Naive thymus-derived CD4-positive, alpha-beta T cell (primary cell): ENCODE measurements at regions not wholly inside any gene's neighbourhood (a gene's known extent, or its start where the extent isn't known, plus 50 kb on each side); places are given as distances from the start of the nearest gene placed in this dataset.
A peak's percentile ranks its signal among the peaks of the same experiment; 100 is the strongest.

Experiments used
- ATAC-seq: fragments of 150-1000 bp; cut with Tn5 transposase; 2 replicates; pipeline ENCODE4 v1.10.0; 2021; ENCODE audit warnings: mild to moderate bottlenecking, moderate library complexity
- CTCF ChIA-PET: fragments of 350-600 bp; sonication (Branson Sonifier 250); formaldehyde crosslinking; loops from one replicate; lab custom pipeline; 2021; ENCODE audit warnings: antibody characterized with exemption; lab: Charles Lee
- POLR2A ChIA-PET: fragments of 350-600 bp; sonication (Branson Sonifier 250); formaldehyde crosslinking; loops from one replicate; lab custom pipeline; 2021; ENCODE audit warnings: antibody characterized with exemption, inconsistent platforms; lab: Charles Lee
- DNase-seq, 9 donors: peaks; one replicate each; pipeline versions ENCODE4 v3.0.0 to v3.0.0-alpha.2; 2020 to 2022; ENCODE audit warnings: mixed read lengths in 1 of 9
- H3K27ac ChIP-seq: one replicate; pipeline ENCODE4 v1.7.0; 2013; ENCODE audit warnings: mild to moderate bottlenecking, low read depth, low read length, moderate library complexity
- H3K27me3 ChIP-seq, 2 donors: one replicate each; pipeline ENCODE4 v1.7.0; 2013; ENCODE audit warnings: low read length in 2 of 2, mild to moderate bottlenecking in 2 of 2, moderate library complexity in 2 of 2; ENCODE audit not compliant: control insufficient read depth in 2 of 2, insufficient read depth in 2 of 2
- H3K36me3 ChIP-seq, 3 experiments: 1 replicate in 2 of 3; 2 replicates in 1 of 3; pipeline ENCODE4 v1.7.0; 2013; ENCODE audit warnings: low read length in 3 of 3, mild to moderate bottlenecking in 3 of 3, moderate library complexity in 1 of 3; ENCODE audit not compliant: insufficient read depth in 3 of 3, control insufficient read depth in 2 of 3
- H3K4me1 ChIP-seq, 2 donors: one replicate each; pipeline ENCODE4 v1.7.0; 2013; ENCODE audit warnings: low read length in 2 of 2, mild to moderate bottlenecking in 2 of 2, moderate library complexity in 1 of 2; ENCODE audit not compliant: control insufficient read depth in 2 of 2, insufficient read depth in 2 of 2
- H3K4me3 ChIP-seq: 2 replicates; pipeline ENCODE4 v1.7.0; 2013; ENCODE audit warnings: mild to moderate bottlenecking, low read length
- H3K9me3 ChIP-seq, 3 experiments: 1 replicate in 2 of 3; 2 replicates in 1 of 3; pipeline ENCODE4 v1.7.0; 2013; ENCODE audit warnings: low read length in 3 of 3; ENCODE audit not compliant: control insufficient read depth in 2 of 3
- H3K27ac Mint-ChIP-seq, 9 donors: one replicate each; pipeline ENCODE4 v1.8.0; 2020 to 2022; ENCODE audit warnings: mixed read lengths in 9 of 9, mild to moderate bottlenecking in 8 of 9, moderate library complexity in 5 of 9, inconsistent platforms in 2 of 9
- H3K27me3 Mint-ChIP-seq, 5 donors: one replicate each; pipeline ENCODE4 v1.8.0; 2021 to 2022; ENCODE audit warnings: mixed read lengths in 5 of 5, mild to moderate bottlenecking in 1 of 5
- H3K36me3 Mint-ChIP-seq, 5 donors: one replicate each; pipeline ENCODE4 v1.8.0; 2020 to 2022; ENCODE audit warnings: mixed read lengths in 5 of 5, mild to moderate bottlenecking in 3 of 5, inconsistent platforms in 1 of 5
- H3K4me1 Mint-ChIP-seq, 7 donors: one replicate each; pipeline ENCODE4 v1.8.0; 2020 to 2022; ENCODE audit warnings: mixed read lengths in 7 of 7, mild to moderate bottlenecking in 3 of 7, inconsistent platforms in 1 of 7
- H3K4me3 Mint-ChIP-seq, 10 donors: one replicate each; pipeline ENCODE4 v1.8.0; 2020 to 2022; ENCODE audit warnings: mild to moderate bottlenecking in 10 of 10, mixed read lengths in 10 of 10, moderate library complexity in 6 of 10, inconsistent platforms in 2 of 10
- H3K9me3 Mint-ChIP-seq, 11 donors: one replicate each; pipeline ENCODE4 v1.8.0; 2020 to 2022; ENCODE audit warnings: mixed read lengths in 11 of 11, mild to moderate bottlenecking in 4 of 11, inconsistent platforms in 1 of 11, moderate library complexity in 1 of 11
- intact Hi-C, 2 donors: fragments of 100-400 bp; cut with micrococcal nuclease; formaldehyde crosslinking; loops; one replicate each; pipeline ENCODE4 v1.15.1; 2023

DNA sequence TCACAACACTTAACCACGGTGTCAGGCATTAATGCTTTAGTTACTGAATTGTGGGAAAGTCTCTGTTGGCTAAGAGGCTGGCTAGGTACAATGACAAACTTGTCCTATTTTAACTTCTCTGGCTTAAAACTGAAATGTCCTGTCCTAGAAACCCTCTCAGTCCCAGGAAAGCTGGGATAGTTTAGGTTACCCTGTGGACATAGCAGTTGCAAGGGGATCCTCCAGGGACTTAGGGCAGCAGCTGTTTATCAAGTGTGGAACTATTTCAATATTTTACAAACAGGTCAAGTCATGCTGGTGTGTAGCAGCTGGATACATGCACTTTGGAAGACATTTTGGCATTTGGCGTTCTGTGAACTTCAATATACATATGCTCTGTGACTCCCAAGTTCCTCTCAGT lies 95.0 kb upstream of the ARRDC3 start:
- H3K9me3 Mint-ChIP-seq, result no peaks in the 10 kb centered on the region
- intact Hi-C loops, result no loop called here
- ATAC-seq, result no peak
- no peak for DNase-seq
- H3K4me1 ChIP-seq, result no peaks in the 10 kb centered on the region
- H3K27me3 Mint-ChIP-seq, result peaks cover 0 to 3% (median 0%) of the 10 kb centered on the region in 5 donors
- H3K36me3 ChIP-seq, result no peaks in the 10 kb centered on the region
- H3K27me3 ChIP-seq, result no peaks in the 10 kb centered on the region
- no peak overlapping the region for H3K4me3 Mint-ChIP-seq
- CTCF ChIA-PET, result no interaction called here
- POLR2A ChIA-PET, result no interaction called here
- H3K27ac Mint-ChIP-seq, result no peak overlapping the region
- H3K9me3 ChIP-seq, result no peaks in the 10 kb centered on the region
- peaks cover 0 to 2% (median 0%) of the 10 kb centered on the region in 5 donors for H3K36me3 Mint-ChIP-seq
- H3K27ac ChIP-seq, result no peak overlapping the region
- H3K4me1 Mint-ChIP-seq, result peaks cover 0 to 12% (median 8%) of the 10 kb centered on the region in 7 donors
- H3K4me3 ChIP-seq, result no peak overlapping the region

DNA sequence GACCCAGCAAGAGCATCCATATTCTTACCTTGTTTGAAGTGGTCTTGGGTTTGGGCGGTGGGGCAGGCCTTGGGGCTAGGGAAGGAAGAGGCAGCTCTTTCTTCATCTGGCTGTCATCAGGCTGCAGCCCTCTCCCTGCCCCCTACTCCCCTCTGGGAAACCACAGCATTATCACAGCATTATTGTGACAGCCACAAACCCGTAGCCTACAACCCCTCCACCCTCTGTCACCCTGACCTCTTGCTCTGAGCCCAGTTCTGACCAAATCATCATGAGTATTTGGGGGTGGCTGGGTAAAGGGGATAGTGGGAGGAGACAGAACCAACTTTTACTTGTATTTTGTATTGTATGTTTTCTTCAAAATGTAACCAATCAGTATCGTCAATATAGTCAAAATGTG lies 94.3 kb upstream of the ARRDC3 start:
- H3K4me3 Mint-ChIP-seq, result no peak overlapping the region
- peaks cover 0 to 3% (median 0%) of the 10 kb centered on the region in 5 donors for H3K27me3 Mint-ChIP-seq
- no peak overlapping the region for H3K27ac Mint-ChIP-seq
- Histone ChIP-seq H3K4me3 (no peak overlapping the region), H3K27me3 (no peaks in the 10 kb centered on the region), H3K9me3 (no peaks in the 10 kb centered on the region), H3K36me3 (no peaks in the 10 kb centered on the region), H3K27ac (no peak overlapping the region), H3K4me1 (no peaks in the 10 kb centered on the region)
- no peaks in the 10 kb centered on the region for H3K9me3 Mint-ChIP-seq
- POLR2A ChIA-PET, result no interaction called here
- peaks cover 0 to 2% (median 0%) of the 10 kb centered on the region in 5 donors for H3K36me3 Mint-ChIP-seq
- no peak for DNase-seq
- CTCF ChIA-PET, result no interaction called here
- intact Hi-C loops, result no loop called here
- peaks cover 0 to 12% (median 5%) of the 10 kb centered on the region in 7 donors for H3K4me1 Mint-ChIP-seq
- no peak for ATAC-seq

DNA sequence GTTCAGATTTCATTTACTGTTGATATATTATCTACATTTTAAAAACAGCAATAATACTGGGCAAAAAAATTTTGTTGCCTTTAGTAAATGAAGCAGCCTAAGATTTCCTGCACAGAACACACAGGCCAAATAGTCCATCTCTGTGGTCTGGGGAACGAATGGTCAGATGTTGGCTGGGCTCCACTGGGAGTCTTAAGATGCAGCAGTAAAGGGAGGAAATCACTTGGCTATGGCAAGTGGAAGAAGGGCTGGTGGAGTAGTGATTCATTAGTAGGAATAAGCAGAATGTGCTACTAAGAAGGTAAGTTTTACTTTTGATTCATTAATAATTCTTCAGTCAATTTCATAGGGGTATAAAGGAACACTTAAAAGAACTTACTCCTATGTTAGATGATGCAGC lies 91.1 kb upstream of the ARRDC3 start:
- POLR2A ChIA-PET, result no interaction called here
- Histone ChIP-seq H3K4me3 (no peak overlapping the region), H3K9me3 (no peaks in the 10 kb centered on the region), H3K36me3 (no peaks in the 10 kb centered on the region), H3K27me3 (no peaks in the 10 kb centered on the region), H3K4me1 (no peaks in the 10 kb centered on the region), H3K27ac (no peak overlapping the region)
- H3K4me1 Mint-ChIP-seq, result peaks cover 3 to 15% (median 9%) of the 10 kb centered on the region in 7 donors
- DNase-seq, result no peak
- no peaks in the 10 kb centered on the region for H3K9me3 Mint-ChIP-seq
- no peak overlapping the region for H3K4me3 Mint-ChIP-seq
- H3K27me3 Mint-ChIP-seq, result peaks cover 0 to 2% (median 0%) of the 10 kb centered on the region in 5 donors
- H3K27ac Mint-ChIP-seq, result no peak overlapping the region
- H3K36me3 Mint-ChIP-seq, result peaks cover 0 to 2% (median 0%) of the 10 kb centered on the region in 5 donors
- intact Hi-C loops, result no loop called here
- ATAC-seq, result no peak
- CTCF ChIA-PET, result no interaction called here

DNA sequence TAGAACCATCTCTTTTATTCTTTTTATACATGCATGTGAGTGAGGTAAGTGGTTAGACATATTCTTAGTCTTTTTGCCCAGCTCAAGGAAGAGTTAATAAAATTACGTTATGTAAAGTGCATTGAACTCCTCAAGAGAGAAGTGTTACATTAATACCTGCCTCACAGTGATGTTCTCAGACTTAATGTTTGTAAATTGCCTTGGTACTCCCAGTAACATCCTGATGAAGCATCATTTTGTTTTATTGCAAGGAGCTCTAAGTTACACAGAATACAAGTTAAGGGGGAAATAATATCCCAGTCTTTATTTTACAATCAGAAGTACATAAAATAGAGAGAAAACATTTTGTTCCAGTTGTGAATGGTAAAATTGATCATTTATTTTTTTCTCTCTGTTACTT lies 89.5 kb upstream of the ARRDC3 start:
- no peak overlapping the region for H3K27ac ChIP-seq
- H3K4me3 Mint-ChIP-seq, result no peak overlapping the region
- no peak for DNase-seq
- ATAC-seq, result no peak
- POLR2A ChIA-PET, result no interaction called here
- CTCF ChIA-PET, result interaction anchor here (0.7 kb wide), 1 partner anchor 28 kb away, joined by 3 read pairs; no protein-coding TSS in a partner anchor
- H3K36me3 ChIP-seq, result no peaks in the 10 kb centered on the region
- H3K27me3 Mint-ChIP-seq, result peaks cover 0 to 2% (median 0%) of the 10 kb centered on the region in 5 donors
- no peaks in the 10 kb centered on the region for H3K27me3 ChIP-seq
- no peaks in the 10 kb centered on the region for H3K9me3 ChIP-seq
- no peaks in the 10 kb centered on the region for H3K36me3 Mint-ChIP-seq
- H3K27ac Mint-ChIP-seq, result no peak overlapping the region
- H3K4me1 Mint-ChIP-seq, result peaks cover 8 to 18% (median 15%) of the 10 kb centered on the region in 7 donors
- intact Hi-C loops, result no loop called here
- peaks cover 0 to 2% (median 0%) of the 10 kb centered on the region in 11 donors for H3K9me3 Mint-ChIP-seq
- no peak overlapping the region for H3K4me3 ChIP-seq
- H3K4me1 ChIP-seq, result no peaks in the 10 kb centered on the region

DNA sequence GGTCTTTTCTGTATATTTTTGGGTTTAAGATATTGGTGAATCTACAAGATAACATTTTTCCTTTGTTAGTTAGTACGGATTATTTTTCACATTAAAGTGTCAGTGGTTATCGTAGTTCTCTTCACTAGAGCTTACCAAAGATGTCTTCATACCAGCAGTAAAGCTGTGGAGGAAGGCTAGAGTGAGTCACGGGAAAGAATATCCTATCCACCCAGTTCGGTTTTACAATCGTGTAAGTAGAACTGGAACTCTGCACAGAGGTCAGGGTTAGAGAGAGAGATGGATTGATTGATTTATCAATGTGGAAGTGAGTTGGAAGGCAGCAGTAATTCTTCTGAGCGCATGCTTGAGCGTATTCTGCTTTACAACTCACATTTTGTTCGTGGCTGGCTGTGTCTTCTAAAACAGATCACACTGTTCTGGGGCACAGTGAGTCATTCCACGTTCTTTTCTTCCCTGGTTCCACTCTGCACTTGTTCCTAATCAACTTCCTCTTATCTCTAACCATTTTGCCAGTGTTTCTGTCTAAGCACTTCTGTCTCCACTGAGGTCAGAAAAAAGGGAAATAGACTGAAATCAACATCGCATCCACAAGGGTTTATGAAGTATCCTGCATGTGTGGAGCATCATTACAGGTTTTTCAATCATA lies 86.5 kb upstream of the ARRDC3 start:
- H3K27me3 Mint-ChIP-seq, result no peaks in the 10 kb centered on the region
- no peaks in the 10 kb centered on the region for H3K27me3 ChIP-seq
- H3K36me3 ChIP-seq, result no peaks in the 10 kb centered on the region
- H3K4me1 ChIP-seq, result no peaks in the 10 kb centered on the region
- peaks cover 6 to 17% (median 15%) of the 10 kb centered on the region in 7 donors for H3K4me1 Mint-ChIP-seq
- H3K4me3 ChIP-seq, result no peak overlapping the region
- DNase-seq (no peak), ATAC-seq (peak; percentile 72)
- intact Hi-C loops, result no loop called here
- H3K9me3 ChIP-seq, result no peaks in the 10 kb centered on the region
- ChIA-PET CTCF (interaction anchor here (1.2 kb wide), 1 partner anchor 29 kb away, joined by 3 read pairs; no protein-coding TSS in a partner anchor), POLR2A (no interaction called here)
- no peaks in the 10 kb centered on the region for H3K36me3 Mint-ChIP-seq
- H3K9me3 Mint-ChIP-seq, result peaks cover 0 to 4% (median 0%) of the 10 kb centered on the region in 11 donors
- H3K27ac ChIP-seq, result no peak overlapping the region
- H3K27ac Mint-ChIP-seq, result peak overlapping the region in 1 of 9 donors; percentile 68
- H3K4me3 Mint-ChIP-seq, result peak overlapping the region in 5 of 10 donors; percentile 17 to 42 (median 25)

DNA sequence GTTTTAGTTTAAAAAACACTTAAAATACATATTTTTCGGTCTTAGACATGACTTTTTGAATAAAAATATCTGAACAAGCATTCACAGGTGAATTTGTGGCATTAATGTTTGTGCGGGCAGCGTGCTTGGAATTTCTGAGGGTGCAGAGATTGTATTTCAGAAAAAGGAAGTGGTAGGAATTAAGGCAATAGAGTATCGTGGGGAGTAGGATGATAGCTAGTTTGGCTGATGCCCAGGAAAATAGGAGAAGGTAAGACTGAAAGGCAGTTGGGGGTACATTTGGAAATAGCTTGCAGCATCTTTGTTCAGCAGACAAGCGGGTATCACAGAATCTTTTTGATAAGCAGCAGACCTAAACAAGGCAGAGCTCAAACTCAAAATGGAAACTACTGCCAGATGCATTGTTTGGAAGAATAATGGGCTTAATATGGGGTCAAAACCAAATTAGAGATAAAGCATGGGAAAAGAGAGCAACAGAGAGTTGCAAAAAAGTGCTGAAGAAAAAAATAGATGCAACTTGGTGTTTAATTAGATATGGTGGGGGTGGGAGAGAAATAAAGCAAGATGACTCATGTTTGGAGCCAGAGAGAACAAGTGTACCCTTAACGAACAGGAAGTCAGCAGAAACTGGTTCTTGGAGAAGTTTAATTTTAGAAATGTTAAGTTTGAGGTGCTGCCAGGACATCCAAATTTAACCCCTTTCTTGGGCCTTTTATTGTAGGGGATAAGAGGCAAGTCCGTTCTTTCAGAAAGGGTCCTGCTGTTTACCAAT lies 85.7 kb upstream of the ARRDC3 start:
- no peaks in the 10 kb centered on the region for H3K36me3 Mint-ChIP-seq
- peak overlapping the region in 9 of 10 donors; percentile 1 to 52 (median 25) for H3K4me3 Mint-ChIP-seq
- H3K4me1 ChIP-seq, result no peaks in the 10 kb centered on the region
- no peaks in the 10 kb centered on the region for H3K36me3 ChIP-seq
- POLR2A ChIA-PET, result no interaction called here
- intact Hi-C loops, result no loop called here
- CTCF ChIA-PET, result interaction anchor here (1.2 kb wide), 1 partner anchor 30 kb away, joined by 3 read pairs; no protein-coding TSS in a partner anchor
- H3K9me3 ChIP-seq, result no peaks in the 10 kb centered on the region
- H3K4me3 ChIP-seq, result no peak overlapping the region
- peaks cover 6 to 17% (median 15%) of the 10 kb centered on the region in 7 donors for H3K4me1 Mint-ChIP-seq
- no peak overlapping the region for H3K27ac Mint-ChIP-seq
- no peak overlapping the region for H3K27ac ChIP-seq
- ATAC-seq (peak; percentile 42), DNase-seq (no peak)
- H3K9me3 Mint-ChIP-seq, result peaks cover 0 to 4% (median 0%) of the 10 kb centered on the region in 11 donors
- no peaks in the 10 kb centered on the region for H3K27me3 ChIP-seq
- H3K27me3 Mint-ChIP-seq, result no peaks in the 10 kb centered on the region
